Mucosa of stomach (tissue), 1 donor: ENCODE measurements at regions not wholly inside any gene's neighbourhood (a gene's known extent, or its start where the extent isn't known, plus 50 kb on each side); places are given as distances from the start of the nearest gene placed in this dataset.

Source experiments
- H3K27me3 ChIP-seq: one replicate; pipeline ENCODE4 v1.7.0; 2013; ENCODE audit warnings: mild to moderate bottlenecking, low read length; ENCODE audit not compliant: control insufficient read depth, insufficient read depth
- H3K36me3 ChIP-seq: one replicate; pipeline ENCODE4 v1.7.0; 2013; ENCODE audit warnings: low read length; ENCODE audit not compliant: control insufficient read depth, insufficient read depth
- H3K4me1 ChIP-seq: one replicate; pipeline ENCODE4 v1.7.0; 2013; ENCODE audit warnings: mild to moderate bottlenecking, low read length; ENCODE audit not compliant: control insufficient read depth, insufficient read depth
- H3K4me3 ChIP-seq: one replicate; pipeline ENCODE4 v1.7.0; 2013; ENCODE audit warnings: low read length
- H3K9ac ChIP-seq: one replicate; pipeline ENCODE4 v1.7.0; 2013; ENCODE audit warnings: mild to moderate bottlenecking, low read length, moderate library complexity
- H3K9me3 ChIP-seq: one replicate; pipeline ENCODE4 v1.7.0; 2013; ENCODE audit warnings: mild to moderate bottlenecking, low read length, moderate library complexity; ENCODE audit not compliant: control insufficient read depth
- donor health status: Pancreatic carcinoma.

- Histone ChIP-seq H3K27me3 (no peaks in the 10 kb centered on the region), H3K4me3 (no peak overlapping the region), H3K36me3 (no peaks in the 10 kb centered on the region), H3K9me3 (no peaks in the 10 kb centered on the region), H3K9ac (no peak overlapping the region), H3K4me1 (peaks cover 5% of the 10 kb centered on the region)
Measured at GRCh38 chr21:15224346-15225086, 159.7 kb upstream of the NRIP1 start.

DNA sequence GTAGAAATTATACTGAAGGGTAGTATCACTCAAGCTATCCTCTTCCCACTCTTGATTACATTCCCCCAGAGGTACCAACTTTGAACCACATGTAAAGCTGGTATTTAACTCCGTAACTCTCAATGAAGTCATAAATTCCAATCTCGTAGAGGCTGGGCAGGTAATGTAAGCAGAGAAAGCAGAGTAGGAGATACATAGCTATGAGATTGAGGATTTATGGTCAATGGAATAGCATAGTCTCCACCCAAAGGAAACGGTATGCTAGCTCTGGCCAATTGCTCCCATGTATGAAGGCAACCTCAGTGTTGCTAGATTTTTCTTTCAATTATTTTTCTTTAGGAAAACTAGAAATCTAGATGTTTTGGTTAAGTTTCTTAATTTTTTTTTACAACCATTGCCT is 163.1 kb upstream of the NRIP1 start:
- Histone ChIP-seq H3K27me3 (no peaks in the 10 kb centered on the region), H3K36me3 (no peaks in the 10 kb centered on the region)

GRCh38 chr21:15229390-15229789 is 164.6 kb upstream of the NRIP1 start:
- no peaks in the 10 kb centered on the region for H3K27me3 ChIP-seq
- H3K9ac ChIP-seq, result no peak overlapping the region
- H3K4me1 ChIP-seq, result no peaks in the 10 kb centered on the region
- H3K4me3 ChIP-seq, result no peak overlapping the region
- H3K9me3 ChIP-seq, result no peaks in the 10 kb centered on the region
- H3K36me3 ChIP-seq, result no peaks in the 10 kb centered on the region

More for the DNA sequence above, 163.1 kb upstream of the NRIP1 start:
- no peaks in the 10 kb centered on the region for H3K4me1 ChIP-seq
- H3K4me3 ChIP-seq, result no peak overlapping the region
- H3K9ac ChIP-seq, result no peak overlapping the region
- no peaks in the 10 kb centered on the region for H3K9me3 ChIP-seq

DNA sequence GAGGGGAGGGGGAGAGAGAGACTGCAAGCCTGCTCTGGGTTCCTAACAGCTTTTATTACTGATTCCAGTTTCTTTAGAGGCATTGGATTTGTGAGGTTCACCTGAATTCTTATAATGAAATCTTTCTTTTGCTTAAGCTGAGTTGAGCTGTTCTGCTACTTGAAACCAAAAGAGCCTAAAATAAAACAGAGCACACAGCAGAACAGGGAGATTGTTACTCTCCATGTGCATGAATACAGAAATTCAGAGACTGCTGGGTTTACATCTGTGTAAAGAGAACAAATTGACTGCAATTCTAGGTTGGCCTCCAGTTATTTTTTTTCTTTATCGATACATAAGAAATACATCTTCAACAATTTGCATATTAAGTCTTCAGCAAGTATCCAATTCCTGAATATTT is 168.8 kb upstream of the NRIP1 start:
- no peaks in the 10 kb centered on the region for H3K27me3 ChIP-seq
- no peak overlapping the region for H3K4me3 ChIP-seq
- H3K36me3 ChIP-seq, result no peaks in the 10 kb centered on the region
- no peaks in the 10 kb centered on the region for H3K4me1 ChIP-seq
- H3K9ac ChIP-seq, result no peak overlapping the region
- no peaks in the 10 kb centered on the region for H3K9me3 ChIP-seq

GRCh38 chr21:15236111-15236510 is 171.3 kb upstream of the NRIP1 start:
- Histone ChIP-seq H3K27me3 (no peaks in the 10 kb centered on the region), H3K36me3 (no peaks in the 10 kb centered on the region), H3K4me3 (no peak overlapping the region), H3K9ac (no peak overlapping the region), H3K4me1 (no peaks in the 10 kb centered on the region), H3K9me3 (no peaks in the 10 kb centered on the region)

- Histone ChIP-seq H3K9ac (no peak overlapping the region), H3K9me3 (no peaks in the 10 kb centered on the region), H3K4me3 (no peak overlapping the region), H3K36me3 (no peaks in the 10 kb centered on the region), H3K27me3 (no peaks in the 10 kb centered on the region), H3K4me1 (no peaks in the 10 kb centered on the region)
Measured at GRCh38 chr21:15240848-15241247, 176.0 kb upstream of the NRIP1 start.

- no peaks in the 10 kb centered on the region for H3K27me3 ChIP-seq
- H3K9ac ChIP-seq, result no peak overlapping the region
- H3K4me1 ChIP-seq, result no peaks in the 10 kb centered on the region
Measured at GRCh38 chr21:15241997-15242736, 177.4 kb upstream of the NRIP1 start.

GRCh38 chr21:15242906-15243305 is 178.1 kb upstream of the NRIP1 start:
- H3K4me1 ChIP-seq, result no peaks in the 10 kb centered on the region

More at GRCh38 chr21:15241997-15242736, 177.4 kb upstream of the NRIP1 start:
- Histone ChIP-seq H3K9me3 (no peaks in the 10 kb centered on the region), H3K36me3 (no peaks in the 10 kb centered on the region), H3K4me3 (no peak overlapping the region)

DNA sequence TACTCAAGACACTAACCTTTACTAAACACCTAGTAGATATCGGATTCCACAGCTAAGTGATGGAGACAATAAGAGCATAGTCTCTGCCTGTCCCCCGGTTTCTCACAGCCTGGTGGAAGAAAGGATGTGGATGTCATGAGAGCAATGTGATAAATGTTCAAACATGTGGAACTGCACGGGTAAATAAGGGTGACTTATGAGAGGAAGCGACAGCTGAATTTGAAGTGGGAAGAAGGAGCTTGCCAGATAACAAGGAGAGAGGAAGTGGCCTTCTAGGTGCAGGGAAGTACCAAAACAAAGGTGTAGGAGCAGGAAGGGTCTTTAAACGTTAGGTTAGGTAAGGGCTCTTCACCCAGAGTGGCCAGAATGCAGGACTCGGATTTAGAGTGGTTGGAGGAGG is 178.6 kb upstream of the NRIP1 start:
- Histone ChIP-seq H3K27me3 (no peaks in the 10 kb centered on the region), H3K36me3 (no peaks in the 10 kb centered on the region), H3K9me3 (no peaks in the 10 kb centered on the region), H3K9ac (no peak overlapping the region), H3K4me1 (no peaks in the 10 kb centered on the region), H3K4me3 (no peak overlapping the region)

More at GRCh38 chr21:15242906-15243305, 178.1 kb upstream of the NRIP1 start:
- Histone ChIP-seq H3K36me3 (no peaks in the 10 kb centered on the region), H3K9ac (no peak overlapping the region), H3K27me3 (no peaks in the 10 kb centered on the region), H3K4me3 (no peak overlapping the region), H3K9me3 (no peaks in the 10 kb centered on the region)

GRCh38 chr21:15247613-15248012 is 182.8 kb upstream of the NRIP1 start:
- H3K36me3 ChIP-seq, result no peaks in the 10 kb centered on the region
- no peak overlapping the region for H3K9ac ChIP-seq
- no peaks in the 10 kb centered on the region for H3K4me1 ChIP-seq
- H3K4me3 ChIP-seq, result no peak overlapping the region
- H3K27me3 ChIP-seq, result no peaks in the 10 kb centered on the region
- H3K9me3 ChIP-seq, result no peaks in the 10 kb centered on the region

- H3K9me3 ChIP-seq, result no peaks in the 10 kb centered on the region
- H3K4me1 ChIP-seq, result no peaks in the 10 kb centered on the region
- H3K9ac ChIP-seq, result no peak overlapping the region
- no peaks in the 10 kb centered on the region for H3K27me3 ChIP-seq
- H3K4me3 ChIP-seq, result no peak overlapping the region
- H3K36me3 ChIP-seq, result no peaks in the 10 kb centered on the region
Measured at GRCh38 chr21:15249285-15249993, 184.6 kb upstream of the NRIP1 start.

DNA sequence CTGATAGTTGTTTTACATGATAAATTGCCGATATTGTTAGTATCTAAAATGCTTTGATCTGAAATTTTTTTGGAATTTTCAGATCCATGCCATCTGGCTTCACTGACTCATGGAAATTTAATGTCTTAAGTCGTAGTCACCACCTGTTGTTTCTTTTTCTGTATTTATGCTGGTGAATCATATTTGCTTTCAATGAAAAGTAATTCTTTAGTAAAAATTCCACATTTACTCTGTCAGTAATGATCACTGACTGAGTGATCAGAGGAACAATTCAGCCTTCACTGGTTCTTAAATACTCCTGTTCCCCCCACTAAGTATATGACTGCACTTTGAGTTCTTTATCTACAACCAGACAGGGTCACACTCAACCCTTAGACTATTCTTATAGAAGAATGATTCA is 185.6 kb upstream of the NRIP1 start:
- Histone ChIP-seq H3K9ac (no peak overlapping the region), H3K27me3 (no peaks in the 10 kb centered on the region), H3K36me3 (no peaks in the 10 kb centered on the region), H3K9me3 (no peaks in the 10 kb centered on the region), H3K4me1 (no peaks in the 10 kb centered on the region), H3K4me3 (no peak overlapping the region)
